RWPE2 (cell line): ENCODE measurements at regions not wholly inside any gene's neighbourhood (a gene's known extent, or its start where the extent isn't known, plus 50 kb on each side); places are given as distances from the start of the nearest gene placed in this dataset.
A peak's percentile ranks its signal among the peaks of the same experiment; 100 is the strongest.

Experiments used
- ATAC-seq: fragments of 200-7000 bp; cut with Tn5 transposase; 3 replicates; pipeline ENCODE4 v1.9.1; 2021; ENCODE audit warnings: low read depth
- DNase-seq: peaks from one replicate; pipeline ENCODE4 v3.0.0-alpha.2; 2020; ENCODE audit warnings: low spot score
- H3K27ac ChIP-seq: fragments of 450-650 bp; 2 replicates; pipeline ENCODE4 v1.5.1; 2017; ENCODE audit warnings: mild to moderate bottlenecking; ENCODE audit not compliant: poor library complexity, severe bottlenecking
- H3K27me3 ChIP-seq: fragments of 250-450 bp; sonication (Bioruptor Pico); 2 replicates; pipeline ENCODE4 v1.5.1; 2021; ENCODE audit warnings: mild to moderate bottlenecking, moderate library complexity; ENCODE audit not compliant: insufficient read depth, poor library complexity, severe bottlenecking
- H3K36me3 ChIP-seq: fragments of 250-450 bp; sonication (Bioruptor Pico); 2 replicates; pipeline ENCODE4 v1.5.1; 2020; ENCODE audit warnings: low read depth, mild to moderate bottlenecking, moderate library complexity
- H3K4me1 ChIP-seq: fragments of 250-450 bp; sonication (Bioruptor Pico); 2 replicates; pipeline ENCODE4 v1.5.1; 2021; ENCODE audit warnings: mild to moderate bottlenecking, moderate library complexity; ENCODE audit not compliant: insufficient read depth, poor library complexity, severe bottlenecking
- H3K4me3 ChIP-seq: fragments of 250-450 bp; sonication (Bioruptor Pico); 2 replicates; pipeline ENCODE4 v1.5.1; 2021; ENCODE audit warnings: mild to moderate bottlenecking, moderate library complexity; ENCODE audit not compliant: severe bottlenecking
- H3K9me3 ChIP-seq: fragments of 250-450 bp; sonication (Bioruptor Pico); 2 replicates; pipeline ENCODE4 v1.5.1; 2021; ENCODE audit warnings: mild to moderate bottlenecking, moderate library complexity; ENCODE audit not compliant: severe bottlenecking
- CTCF ChIP-seq: fragments of 450-650 bp; IDR thresholded peaks from one replicate; pipeline ENCODE4 v1.5.1; 2017; ENCODE audit warnings: mild to moderate bottlenecking, moderate library complexity; ENCODE audit not compliant: poor library complexity, severe bottlenecking

DNA sequence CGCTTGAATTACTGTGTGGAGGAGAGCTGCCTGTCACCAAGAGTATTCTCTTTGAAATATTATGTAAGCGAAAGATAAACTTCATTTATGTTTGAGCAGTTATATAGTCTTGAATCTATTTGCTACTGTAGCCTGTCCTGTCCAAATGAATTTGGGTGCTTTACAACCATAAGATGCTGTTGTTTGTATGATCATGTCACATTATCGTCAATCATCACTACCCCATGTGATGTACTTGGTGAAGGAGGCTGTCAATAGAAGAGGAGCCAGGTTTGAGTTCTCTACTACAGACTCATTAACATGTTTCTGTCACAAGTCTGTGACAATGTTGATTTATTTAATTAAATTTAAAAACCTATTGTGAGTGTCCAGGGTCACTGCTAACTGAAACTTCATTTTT lies 403.3 kb upstream of the MEF2C start:
- Histone ChIP-seq H3K9me3 (no peaks in the 10 kb centered on the region), H3K27me3 (no peaks in the 10 kb centered on the region), H3K4me1 (peaks cover 23% of the 10 kb centered on the region), H3K4me3 (no peak overlapping the region), H3K27ac (no peak overlapping the region), H3K36me3 (no peaks in the 10 kb centered on the region)
- DNase-seq: no peak
- no peak for TF ChIP-seq CTCF
- ATAC-seq: no peak

- Histone ChIP-seq H3K27me3 (no peaks in the 10 kb centered on the region), H3K4me3 (no peak overlapping the region), H3K36me3 (no peaks in the 10 kb centered on the region), H3K4me1 (peaks cover 32% of the 10 kb centered on the region), H3K27ac (peak overlapping the region; percentile 77), H3K9me3 (no peaks in the 10 kb centered on the region)
- ATAC-seq: no peak
- no peak for TF ChIP-seq CTCF
- no peak for DNase-seq
Observed at GRCh38 chr5:89283728-89284493, 400.9 kb upstream of the MEF2C start.

DNA sequence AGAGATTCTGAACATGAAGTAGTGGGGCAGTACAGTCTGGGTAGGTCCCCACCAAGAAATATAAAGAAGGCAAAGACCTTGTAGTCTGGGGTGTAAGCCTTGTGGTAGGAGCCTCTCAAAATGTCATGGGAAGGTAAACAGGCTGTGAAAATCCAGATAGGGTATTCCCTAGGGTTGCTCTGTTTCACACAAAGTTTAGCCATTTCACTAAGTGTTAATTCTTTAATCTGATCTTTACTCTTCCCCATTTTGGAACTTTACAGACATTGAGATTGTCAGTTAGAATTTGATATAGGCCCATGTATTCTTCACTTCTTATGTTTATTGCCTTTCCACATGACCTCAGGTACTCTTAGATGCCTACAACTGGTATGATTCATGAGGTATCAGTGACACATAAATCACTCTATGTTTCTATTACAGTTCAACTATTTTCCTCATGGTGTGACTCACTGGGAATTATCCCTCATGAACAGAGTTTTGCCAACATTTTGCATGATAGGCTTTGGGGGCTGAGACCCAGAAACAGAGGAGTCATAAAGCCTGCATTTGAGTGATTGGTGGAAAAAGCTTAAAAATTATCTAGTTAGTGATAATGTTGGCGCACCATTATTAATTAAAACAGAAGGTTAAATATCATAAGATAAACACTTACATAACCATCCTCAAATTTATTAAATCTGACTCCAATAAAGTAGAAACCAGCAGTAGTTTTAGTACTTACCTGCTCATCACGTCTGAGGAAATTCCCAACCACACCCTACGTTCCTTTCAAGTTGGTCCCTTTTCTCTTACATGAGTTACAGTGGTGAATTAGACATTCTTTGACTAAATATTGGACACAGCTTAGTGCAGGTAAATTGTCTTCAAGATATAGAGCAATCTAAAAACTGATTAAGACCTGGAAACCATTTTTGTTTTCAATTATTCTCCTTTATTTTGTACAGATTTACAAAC lies 399.8 kb upstream of the MEF2C start:
- peak; percentile 86 for ATAC-seq
- no peak for TF ChIP-seq CTCF
- no peaks in the 10 kb centered on the region for H3K27me3 ChIP-seq

DNA sequence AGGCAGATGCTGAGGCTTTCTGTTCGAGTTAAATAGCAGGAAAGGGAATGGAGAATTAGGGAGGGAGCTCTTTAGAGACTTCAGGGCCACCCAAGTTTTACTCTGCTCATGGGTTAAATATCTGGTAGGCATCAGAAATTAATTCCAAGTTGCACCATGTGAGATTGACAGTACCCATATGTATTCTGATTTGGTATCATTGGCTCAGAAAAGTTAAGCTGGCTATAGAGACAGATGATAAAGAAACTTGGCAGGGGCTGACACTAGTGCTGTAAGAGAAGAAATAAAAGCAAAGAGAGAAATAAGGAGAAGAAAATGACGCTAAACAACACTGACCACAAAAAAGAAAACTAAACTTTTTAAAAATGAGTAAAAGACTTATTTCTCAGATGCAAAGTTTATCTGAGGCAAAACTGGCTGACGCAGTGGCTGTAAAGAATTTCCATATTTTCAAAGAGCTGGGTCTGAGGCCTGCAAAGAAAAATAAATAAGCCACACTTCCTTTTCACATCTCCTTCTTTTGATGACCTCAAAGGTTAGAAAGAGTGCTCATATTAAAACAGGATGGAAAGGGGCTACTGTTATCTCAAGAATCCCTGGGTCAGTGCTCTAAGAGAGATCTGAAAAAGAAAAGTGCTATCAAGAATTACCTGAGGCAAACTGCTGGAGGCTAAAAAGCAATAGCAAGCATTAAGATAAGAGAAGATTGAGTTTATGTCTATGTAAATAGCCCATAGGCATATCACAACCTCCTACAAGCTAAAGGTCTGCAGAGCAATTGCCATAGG lies 399.0 kb upstream of the MEF2C start:
- ATAC-seq (no peak), DNase-seq (no peak)
- Histone ChIP-seq H3K9me3 (no peaks in the 10 kb centered on the region), H3K36me3 (no peaks in the 10 kb centered on the region), H3K27me3 (no peaks in the 10 kb centered on the region), H3K27ac (peak overlapping the region; percentile 77), H3K4me1 (peaks cover 50% of the 10 kb centered on the region), H3K4me3 (no peak overlapping the region)
- no peak for TF ChIP-seq CTCF

More for the DNA sequence above, 399.8 kb upstream of the MEF2C start:
- Histone ChIP-seq H3K4me1 (peaks cover 41% of the 10 kb centered on the region), H3K36me3 (no peaks in the 10 kb centered on the region), H3K27ac (peak overlapping the region; percentile 77), H3K9me3 (no peaks in the 10 kb centered on the region), H3K4me3 (no peak overlapping the region)
- no peak for DNase-seq
